Adrenal gland (tissue), 9 donors: ENCODE measurements at regions not wholly inside any gene's neighbourhood (a gene's known extent, or its start where the extent isn't known, plus 50 kb on each side); places are given as distances from the start of the nearest gene placed in this dataset.

Experiments used
- DNase-seq, 7 donors: peaks; one replicate each; pipeline ENCODE4 v3.0.0-alpha.2; 2019 to 2020
- H3K27ac ChIP-seq, 5 donors: fragments of 200-600 bp; sonication (generic) in 4 of 5; 1 replicate in 3 of 5; 2 replicates in 2 of 5; pipeline versions ENCODE4 v1.5.1 to v1.8.0; 2016 to 2020; ENCODE audit warnings: mild to moderate bottlenecking in 1 of 5
- H3K27me3 ChIP-seq: fragments of 200-600 bp; 2 replicates; pipeline ENCODE4 v1.8.0; 2021
- H3K36me3 ChIP-seq, 2 donors: fragments of 200-600 bp; replicated peaks in 1 of 2; 1 replicate in 1 of 2; 2 replicates in 1 of 2; pipeline versions ENCODE4 v1.5.1 to v1.8.0; 2018 to 2022
- H3K4me1 ChIP-seq, 2 donors: fragments of 200-600 bp; replicated peaks in 1 of 2; 1 replicate in 1 of 2; 2 replicates in 1 of 2; pipeline versions ENCODE4 v1.5.1 to v1.8.0; 2018 to 2021
- H3K4me3 ChIP-seq, 4 donors: fragments of 200-600 bp; sonication (generic) in 3 of 4; one replicate each; pipeline ENCODE4 v1.5.1; 2016 to 2018
- H3K9me3 ChIP-seq, 3 donors: fragments of 200-600 bp; sonication (generic) in 1 of 3; replicated peaks in 1 of 3; 1 replicate in 2 of 3; 2 replicates in 1 of 3; pipeline versions ENCODE4 v1.5.1 to v1.8.0; 2016 to 2021
- POLR2A ChIP-seq, 2 donors: fragments of 450-650 bp; IDR thresholded peaks; one replicate each; pipeline ENCODE4 v1.6.1; 2017; ENCODE audit warnings: antibody characterized with exemption in 2 of 2, mild to moderate bottlenecking in 2 of 2, moderate library complexity in 1 of 2
- WGBS, 4 donors: extraction: QIAGEN DNeasy Blood & Tissue Kit in 2 of 4; methylation state at CpG; one replicate each; pipeline versions ENCODE4 v1.1.5 to v1.1.7; 2013 to 2017; 5-methylcytosine and 5-hydroxymethylcytosine counted together
- intact Hi-C, 2 donors: fragments of 100-400 bp; cut with DNase I; formaldehyde crosslinking; loops; one replicate each; pipeline versions ENCODE4 v1.14.1 to v1.15.0; 2022 to 2023
- TF ChIP-seq, protein P1 (sequence below), 6 experiments: fragments of 450-650 bp in 4 of 6; fragments of 200-600 bp in 2 of 6; sonication (generic) in 1 of 6; IDR thresholded peaks; 1 replicate in 5 of 6; 2 replicates in 1 of 6; pipeline versions ENCODE4 v1.5.1 to v1.8.0; 2016 to 2021; ENCODE audit warnings: antibody characterized with exemption in 6 of 6, mild to moderate bottlenecking in 2 of 6, moderate library complexity in 1 of 6
- donor health status: healthy with polysubstance abuse.
- donor health status: Bipolar disorder and iron deficiency.
- donor health status: DM: yes; HTN: yes; CAD: no.
- donor health status: DM: no; HTN: no; CAD: no.
- donor health status: DM: no; HTN: no; CAD: no.

DNA sequence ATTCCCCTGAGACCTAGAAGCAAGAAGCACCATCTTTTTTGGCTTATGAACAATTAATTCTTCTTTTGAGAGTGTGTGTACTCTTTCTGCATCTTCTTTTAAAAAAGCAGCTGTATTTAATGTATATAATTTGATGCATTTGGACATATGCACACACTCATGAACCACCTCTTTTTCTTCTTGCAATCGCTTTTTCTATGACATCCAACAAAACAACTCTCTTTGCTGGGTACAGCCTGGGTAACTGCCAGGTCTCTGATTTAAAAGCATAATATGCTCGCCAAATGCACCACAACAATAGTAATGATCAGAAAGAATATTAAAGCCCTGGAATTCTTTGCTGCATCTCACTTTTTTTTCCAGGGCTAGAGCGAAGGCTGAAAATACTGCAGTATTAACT, 97.3 kb downstream of the HAPSTR1 start:
- Histone ChIP-seq H3K4me3 (no peak overlapping the region), H3K36me3 (no peaks in the 10 kb centered on the region), H3K4me1 (no peaks in the 10 kb centered on the region), H3K27ac (no peak overlapping the region), H3K9me3 (no peaks in the 10 kb centered on the region), H3K27me3 (no peaks in the 10 kb centered on the region)
- intact Hi-C loops = no loop called here
- no peak for DNase-seq
- no peak for TF ChIP-seq POLR2A (IDR thresholded peaks at IDR 0.05)
- TF ChIP-seq, protein P1, sequence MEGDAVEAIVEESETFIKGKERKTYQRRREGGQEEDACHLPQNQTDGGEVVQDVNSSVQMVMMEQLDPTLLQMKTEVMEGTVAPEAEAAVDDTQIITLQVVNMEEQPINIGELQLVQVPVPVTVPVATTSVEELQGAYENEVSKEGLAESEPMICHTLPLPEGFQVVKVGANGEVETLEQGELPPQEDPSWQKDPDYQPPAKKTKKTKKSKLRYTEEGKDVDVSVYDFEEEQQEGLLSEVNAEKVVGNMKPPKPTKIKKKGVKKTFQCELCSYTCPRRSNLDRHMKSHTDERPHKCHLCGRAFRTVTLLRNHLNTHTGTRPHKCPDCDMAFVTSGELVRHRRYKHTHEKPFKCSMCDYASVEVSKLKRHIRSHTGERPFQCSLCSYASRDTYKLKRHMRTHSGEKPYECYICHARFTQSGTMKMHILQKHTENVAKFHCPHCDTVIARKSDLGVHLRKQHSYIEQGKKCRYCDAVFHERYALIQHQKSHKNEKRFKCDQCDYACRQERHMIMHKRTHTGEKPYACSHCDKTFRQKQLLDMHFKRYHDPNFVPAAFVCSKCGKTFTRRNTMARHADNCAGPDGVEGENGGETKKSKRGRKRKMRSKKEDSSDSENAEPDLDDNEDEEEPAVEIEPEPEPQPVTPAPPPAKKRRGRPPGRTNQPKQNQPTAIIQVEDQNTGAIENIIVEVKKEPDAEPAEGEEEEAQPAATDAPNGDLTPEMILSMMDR (IDR thresholded peaks at IDR 0.05) = no peak
- 59 to 78% (median 73%) methylated on average over 3 of the region's 3 CpGs for WGBS, 4 donors

DNA sequence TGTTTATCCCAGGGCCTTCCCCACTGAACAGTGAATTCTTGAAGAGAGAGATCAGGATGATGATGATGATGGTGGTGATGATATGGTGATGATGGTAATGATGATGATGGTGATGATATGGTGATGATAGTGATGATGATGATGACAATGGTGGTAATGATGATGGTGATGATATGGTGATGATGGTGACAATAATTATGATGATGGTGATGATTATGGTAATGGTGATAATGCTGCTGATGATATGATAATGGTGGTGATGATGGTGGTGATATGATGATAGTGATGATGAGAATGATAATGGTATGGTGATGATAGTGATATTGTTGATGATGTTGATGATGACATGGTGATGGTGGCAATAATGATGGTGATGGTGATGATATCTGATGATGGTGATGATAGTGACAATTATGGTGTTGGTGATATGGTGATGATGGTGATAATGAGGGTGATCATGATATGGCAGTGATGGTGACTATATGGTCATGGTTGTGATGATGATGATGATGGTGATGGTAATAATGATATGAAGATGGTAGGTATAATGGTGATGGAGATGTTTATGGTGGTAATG, 99.9 kb downstream of the HAPSTR1 start:
- no peaks in the 10 kb centered on the region for H3K36me3 ChIP-seq
- intact Hi-C loops = no loop called here

DNA sequence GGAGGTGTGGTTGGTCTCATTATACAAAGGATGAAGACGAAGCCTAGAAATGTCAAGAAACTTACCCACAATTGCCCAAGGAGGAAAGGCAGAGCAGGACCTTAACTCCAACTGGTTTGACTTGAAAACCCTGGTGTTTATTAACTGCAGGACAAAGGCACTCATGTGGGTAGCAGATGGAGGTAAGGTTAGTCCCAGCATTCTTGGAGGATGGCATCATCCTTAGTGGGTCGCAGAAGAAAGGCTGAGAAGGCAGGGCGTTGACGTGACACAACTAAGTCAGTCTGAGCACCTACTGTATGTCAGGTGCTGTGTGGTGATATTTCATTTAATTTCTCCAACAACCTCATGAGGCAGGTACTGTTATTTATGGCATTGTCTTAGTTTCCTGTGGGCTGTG, 101.3 kb downstream of the HAPSTR1 start:
- WGBS, 4 donors = 68 to 79% (median 69%) methylated on average over 4 of the region's 4 CpGs
- no peak overlapping the region for H3K4me3 ChIP-seq
- H3K4me1 ChIP-seq = no peaks in the 10 kb centered on the region
- no peak for DNase-seq
- H3K9me3 ChIP-seq = no peaks in the 10 kb centered on the region
- H3K27me3 ChIP-seq = no peaks in the 10 kb centered on the region
- intact Hi-C loops = no loop called here
- no peak overlapping the region for H3K27ac ChIP-seq
- H3K36me3 ChIP-seq = no peaks in the 10 kb centered on the region
- TF ChIP-seq POLR2A (IDR thresholded peaks at IDR 0.05) = no peak
- TF ChIP-seq, protein P1 (IDR thresholded peaks at IDR 0.05) = no peak

More for the DNA sequence above, 99.9 kb downstream of the HAPSTR1 start:
- TF ChIP-seq, protein P1 (IDR thresholded peaks at IDR 0.05) = no peak
- no peak for TF ChIP-seq POLR2A (IDR thresholded peaks at IDR 0.05)
- Histone ChIP-seq H3K4me3 (no peak overlapping the region), H3K27me3 (no peaks in the 10 kb centered on the region), H3K27ac (no peak overlapping the region), H3K9me3 (no peaks in the 10 kb centered on the region), H3K4me1 (no peaks in the 10 kb centered on the region)
- DNase-seq = no peak

GRCh38 chr16:9195287-9195686, 103.8 kb downstream of the HAPSTR1 start:
- TF ChIP-seq POLR2A (IDR thresholded peaks at IDR 0.05) = no peak
- TF ChIP-seq, protein P1 (IDR thresholded peaks at IDR 0.05) = no peak
- no peak for DNase-seq
- Histone ChIP-seq H3K4me3 (no peak overlapping the region), H3K27ac (no peak overlapping the region), H3K36me3 (no peaks in the 10 kb centered on the region), H3K9me3 (no peaks in the 10 kb centered on the region), H3K27me3 (no peaks in the 10 kb centered on the region), H3K4me1 (no peaks in the 10 kb centered on the region)
- WGBS, 4 donors = 43 to 63% (median 51%) methylated on average over 4 to 6 of the region's 6 CpGs
- intact Hi-C loops = no loop called here
